ENCODE measurements at regions not wholly inside any gene's neighbourhood (a gene's known extent, or its start where the extent isn't known, plus 50 kb on each side); places are given as distances from the start of the nearest gene placed in this dataset.

DNA sequence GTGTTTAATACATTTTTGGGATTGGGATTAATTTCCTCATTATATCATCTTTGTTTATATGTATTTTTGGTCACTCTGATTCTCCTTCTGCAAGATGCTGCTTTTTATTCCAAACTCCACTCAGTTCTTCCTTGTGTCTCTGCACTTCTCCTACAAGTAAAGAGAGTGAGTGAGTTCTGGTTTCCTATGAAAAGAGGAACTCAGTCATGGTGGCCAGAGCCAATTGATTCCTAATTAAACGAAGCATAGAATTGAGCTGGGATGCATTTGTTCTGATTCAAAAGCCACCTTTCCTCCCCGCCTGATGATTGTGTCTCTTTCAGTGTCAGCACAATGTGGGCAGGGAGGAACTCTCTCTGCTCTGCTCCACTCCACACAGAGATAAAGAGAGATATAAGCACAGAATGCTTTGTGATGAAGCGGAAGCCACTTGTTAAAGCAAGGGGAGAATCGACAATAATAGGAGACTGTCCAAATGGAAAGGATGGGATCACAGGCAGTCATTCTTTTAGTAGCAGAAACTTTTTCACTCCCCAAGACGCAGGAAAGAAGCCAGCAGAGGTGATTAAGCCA is 121.3 kb upstream of the GOT2 start:
- 40% methylated on average over 5 of the region's 5 CpGs for WGBS (ENCODE audit: insufficient coverage, insufficient replicate concordance, low lambda C conversion rate, missing lambda C conversion rate)
- H3K9me3 ChIP-seq (replicated peaks; ENCODE audit: control insufficient read depth, insufficient read depth, low read length), result no peaks in the 10 kb centered on the region; the same call in 2 of the 3 replicates
- no peak overlapping the region for H3K9ac ChIP-seq (ENCODE audit: control insufficient read depth, insufficient read depth, low read length)
- FAIRE-seq, result no peak
- no peak for DNase-seq (ENCODE audit: low read depth, low spot score)
- H3K4me3 ChIP-seq, result no peak overlapping the region
- intact Hi-C loops (cut with micrococcal nuclease; ENCODE audit: unreplicated experiment) (no loop called here), in situ Hi-C loops (cut with MboI) (no loop called here)
- H3K4me1 ChIP-seq (ENCODE audit: control insufficient read depth, insufficient read depth, low read length), result peaks cover 7% of the 10 kb centered on the region
- ChIA-PET POLR2A (interaction anchor here (1.2 to 3.7 kb wide), 3 partner anchors 26 to 123 kb away, joined by 3 to 10 read pairs (median 5); no protein-coding TSS in a partner anchor), SMC1A (ENCODE audit: uncharacterized antibody, unreplicated experiment) (interaction anchor here (0.7 to 9.3 kb wide), 12 partner anchors 8 to 99 kb away, joined by 3 to 124 read pairs (median 6); no protein-coding TSS in a partner anchor), RAD21 (ENCODE audit: unreplicated experiment) (interaction anchor here (2.6 to 6.2 kb wide), 3 partner anchors 12 to 85 kb away, joined by 11 to 76 read pairs (median 29); no protein-coding TSS in a partner anchor), CTCF (interaction anchor here (1.2 to 5.5 kb wide), 5 partner anchors 12 to 122 kb away, joined by 3 to 55 read pairs (median 3); partner anchors contain the start of gene GOT2)
- no peak overlapping the region for H2AFZ ChIP-seq (ENCODE audit: control insufficient read depth, low read depth, low read length)
- no peaks in the 10 kb centered on the region for H3K79me2 ChIP-seq (ENCODE audit: control insufficient read depth, insufficient read depth, low read length)
- H4K20me1 ChIP-seq (ENCODE audit: control insufficient read depth, insufficient read depth), result no peaks in the 10 kb centered on the region
- H3K4me2 ChIP-seq (ENCODE audit: control insufficient read depth, insufficient read depth), result no peak overlapping the region
- no peak overlapping the region for H3K27ac ChIP-seq (ENCODE audit: control insufficient read depth, insufficient read depth)
- no peak for TF ChIP-seq NR2C2 (IDR thresholded peaks at IDR 0.05; ENCODE audit: borderline replicate concordance, control insufficient read depth, insufficient read length, low read depth)
- TF ChIP-seq, protein P1, sequence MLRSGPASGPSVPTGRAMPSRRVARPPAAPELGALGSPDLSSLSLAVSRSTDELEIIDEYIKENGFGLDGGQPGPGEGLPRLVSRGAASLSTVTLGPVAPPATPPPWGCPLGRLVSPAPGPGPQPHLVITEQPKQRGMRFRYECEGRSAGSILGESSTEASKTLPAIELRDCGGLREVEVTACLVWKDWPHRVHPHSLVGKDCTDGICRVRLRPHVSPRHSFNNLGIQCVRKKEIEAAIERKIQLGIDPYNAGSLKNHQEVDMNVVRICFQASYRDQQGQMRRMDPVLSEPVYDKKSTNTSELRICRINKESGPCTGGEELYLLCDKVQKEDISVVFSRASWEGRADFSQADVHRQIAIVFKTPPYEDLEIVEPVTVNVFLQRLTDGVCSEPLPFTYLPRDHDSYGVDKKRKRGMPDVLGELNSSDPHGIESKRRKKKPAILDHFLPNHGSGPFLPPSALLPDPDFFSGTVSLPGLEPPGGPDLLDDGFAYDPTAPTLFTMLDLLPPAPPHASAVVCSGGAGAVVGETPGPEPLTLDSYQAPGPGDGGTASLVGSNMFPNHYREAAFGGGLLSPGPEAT (IDR thresholded peaks at IDR 0.05; ENCODE audit: low read depth), result no peak
- peak; percentile 65 for TF ChIP-seq SPI1 (IDR thresholded peaks at IDR 0.05; ENCODE audit: borderline replicate concordance, insufficient read depth, low read depth, low read length)
- TF ChIP-seq CHD1 (IDR thresholded peaks at IDR 0.05; ENCODE audit: low read depth, low read length), result no peak
- no peak for TF ChIP-seq RFX5 (IDR thresholded peaks at IDR 0.05; ENCODE audit: low read depth, low read length)
- TF ChIP-seq RELA (IDR thresholded peaks at IDR 0.05; ENCODE audit: borderline replicate concordance, partially characterized antibody), result no peak
- 0 out of 2 replicates have a peak, but pooled peaks have one; percentile 7 for TF ChIP-seq NFIC (IDR thresholded peaks at IDR 0.05; ENCODE audit: low read depth, low read length)
- BruUV-seq (replicated peaks), result no TSS peak
- H3K36me3 ChIP-seq (ENCODE audit: control insufficient read depth in 2 of 2, insufficient read depth in 2 of 2, low read length in 1 of 2), result no peaks in the 10 kb centered on the region
- peak; percentile 6; the same call in 2 of the 3 replicates for ATAC-seq
- no peaks in the 10 kb centered on the region for H3K27me3 ChIP-seq (replicated peaks in 1 of 2; ENCODE audit: control insufficient read depth in 2 of 2, insufficient read depth in 2 of 2, low read length in 1 of 2)
